HG03457 (cell line): ENCODE measurements at regions not wholly inside any gene's neighbourhood (a gene's known extent, or its start where the extent isn't known, plus 50 kb on each side); places are given as distances from the start of the nearest gene placed in this dataset.

Experiments
- ATAC-seq: cut with Tn5 transposase; IDR thresholded peaks from one replicate; pipeline ENCODE4 v1.9.1; 2021; ENCODE audit warnings: moderate number of reproducible peaks; ENCODE audit not compliant: unreplicated experiment

GRCh38 chr12:67832155-67832554 lies 157.1 kb upstream of the IFNG-AS1 start:
- no peak for ATAC-seq

GRCh38 chr12:67833602-67834001 lies 155.6 kb upstream of the IFNG-AS1 start:
- ATAC-seq = no peak

GRCh38 chr12:67837876-67838275 lies 151.4 kb upstream of the IFNG-AS1 start:
- no peak for ATAC-seq

GRCh38 chr12:67842124-67842523 lies 147.1 kb upstream of the IFNG-AS1 start:
- ATAC-seq = no peak

GRCh38 chr12:67843257-67843656 lies 146.0 kb upstream of the IFNG-AS1 start:
- no peak for ATAC-seq

GRCh38 chr12:67852701-67853100 lies 136.5 kb upstream of the IFNG-AS1 start:
- ATAC-seq = no peak

GRCh38 chr12:67853204-67853603 lies 136.0 kb upstream of the IFNG-AS1 start:
- no peak for ATAC-seq

GRCh38 chr12:67854351-67854750 lies 134.9 kb upstream of the IFNG-AS1 start:
- ATAC-seq = no peak

- ATAC-seq = no peak
Measured at GRCh38 chr12:67855103-67855502, 134.1 kb upstream of the IFNG-AS1 start.

GRCh38 chr12:67871231-67871630 lies 118.0 kb upstream of the IFNG-AS1 start:
- ATAC-seq = no peak

GRCh38 chr12:67873355-67873754 lies 115.9 kb upstream of the IFNG-AS1 start:
- no peak for ATAC-seq

- ATAC-seq = no peak
Measured at GRCh38 chr12:67876305-67876915, 112.8 kb upstream of the IFNG-AS1 start.

GRCh38 chr12:67877727-67878126 lies 111.5 kb upstream of the IFNG-AS1 start:
- no peak for ATAC-seq

- ATAC-seq = no peak
Measured at GRCh38 chr12:67879937-67880336, 109.3 kb upstream of the IFNG-AS1 start.

GRCh38 chr12:67881565-67881964 lies 107.7 kb upstream of the IFNG-AS1 start:
- no peak for ATAC-seq

- no peak for ATAC-seq
Measured at GRCh38 chr12:67884596-67884995, 104.7 kb upstream of the IFNG-AS1 start.

- no peak for ATAC-seq
Measured at GRCh38 chr12:67885375-67886169, 103.7 kb upstream of the IFNG-AS1 start.

GRCh38 chr12:67887065-67887464 lies 102.2 kb upstream of the IFNG-AS1 start:
- no peak for ATAC-seq

- no peak for ATAC-seq
Measured at GRCh38 chr12:67889931-67890330, 99.3 kb upstream of the IFNG-AS1 start.

- no peak for ATAC-seq
Measured at GRCh38 chr12:67890726-67891258, 98.5 kb upstream of the IFNG-AS1 start.

GRCh38 chr12:67891596-67891995 lies 97.7 kb upstream of the IFNG-AS1 start:
- no peak for ATAC-seq
